ENCODE measurements at regions not wholly inside any gene's neighbourhood (a gene's known extent, or its start where the extent isn't known, plus 50 kb on each side); places are given as distances from the start of the nearest gene placed in this dataset.
A peak's percentile ranks its signal among the peaks of the same experiment; 100 is the strongest.

DNA sequence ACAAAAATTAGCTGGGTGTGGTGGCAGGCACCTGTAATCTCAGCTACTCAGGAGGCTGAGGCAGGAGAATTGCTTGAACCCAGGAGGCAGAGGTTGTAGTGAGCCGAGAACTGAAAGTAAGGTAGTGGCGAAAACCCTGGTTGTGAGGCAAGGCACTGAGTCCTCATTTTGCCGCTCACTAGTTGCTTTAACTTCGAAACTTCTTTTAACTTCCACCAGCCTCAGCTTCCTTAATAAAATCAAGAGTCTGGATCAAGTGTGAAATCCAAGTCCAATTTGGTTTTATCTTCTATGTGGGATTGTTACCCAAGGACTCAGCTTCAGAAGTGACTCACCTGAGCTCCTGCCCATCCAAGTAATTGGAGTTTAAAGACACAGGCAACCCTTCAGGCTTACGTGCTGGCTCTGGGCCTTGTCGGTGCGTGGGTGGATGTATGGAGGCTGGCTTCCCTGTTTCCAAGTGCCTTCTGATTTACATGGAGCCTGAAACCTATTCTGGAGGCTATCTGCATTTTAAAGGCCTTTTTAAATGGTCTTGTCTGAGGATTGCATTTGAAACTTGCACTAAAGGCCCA, 374.2 kb upstream of the ID2 start:
- no peak for DNase-seq

DNA sequence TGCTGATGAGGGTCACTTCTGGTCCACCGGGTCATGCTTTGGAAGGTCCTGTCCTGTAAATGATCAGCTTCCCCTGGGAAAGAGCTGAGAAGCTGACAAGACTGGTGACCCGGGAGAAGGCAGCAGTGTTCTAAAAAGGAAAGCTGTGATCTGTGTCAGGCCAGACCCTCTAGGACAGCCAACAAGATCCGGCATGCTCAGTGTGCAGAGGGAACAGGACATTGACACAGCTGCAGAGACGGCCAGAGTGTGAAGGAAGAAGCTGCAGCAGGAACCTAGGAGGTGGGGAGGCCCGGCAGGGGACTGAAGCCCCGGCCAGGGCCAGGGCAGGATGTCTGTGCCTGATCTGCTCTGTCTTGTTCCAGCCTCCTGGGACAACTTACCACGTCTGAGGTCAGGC, 372.7 kb upstream of the ID2 start:
- no peak for DNase-seq

GRCh38 chr2:8310557-8311455, 371.1 kb upstream of the ID2 start:
- DNase-seq, result peak; percentile 38 to 54

GRCh38 chr2:8312221-8312620, 369.6 kb upstream of the ID2 start:
- DNase-seq, result no peak

- DNase-seq, result peak in 1 of 2 donors; percentile 47
Observed at GRCh38 chr2:8312861-8313830, 368.7 kb upstream of the ID2 start.

- no peak for DNase-seq
Observed at GRCh38 chr2:8314063-8314462, 367.8 kb upstream of the ID2 start.

GRCh38 chr2:8315531-8316165, 366.2 kb upstream of the ID2 start:
- peak in 1 of 2 donors; percentile 56 for DNase-seq

DNA sequence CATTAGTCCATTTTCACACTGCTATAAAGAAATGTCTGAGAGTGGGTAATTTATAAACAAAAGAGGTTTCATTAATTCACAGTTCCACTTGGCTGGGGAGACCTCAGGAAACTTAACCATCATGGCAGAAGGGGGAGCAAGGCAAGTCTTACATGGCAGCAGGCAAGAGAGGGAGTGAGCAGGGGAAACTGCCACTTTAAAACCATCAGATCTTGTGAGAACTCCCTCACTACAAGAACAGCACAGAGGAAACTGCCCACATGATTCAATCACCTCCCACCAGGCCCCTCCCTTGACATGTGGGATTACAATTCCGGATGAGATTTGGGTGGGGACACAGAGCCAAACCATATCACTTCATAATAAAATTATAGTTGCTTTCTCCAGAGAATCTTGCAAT, 365.5 kb upstream of the ID2 start:
- peak in 1 of 2 donors; percentile 21 for DNase-seq

- DNase-seq, result no peak
Observed at GRCh38 chr2:8317418-8317817, 364.4 kb upstream of the ID2 start.

DNA sequence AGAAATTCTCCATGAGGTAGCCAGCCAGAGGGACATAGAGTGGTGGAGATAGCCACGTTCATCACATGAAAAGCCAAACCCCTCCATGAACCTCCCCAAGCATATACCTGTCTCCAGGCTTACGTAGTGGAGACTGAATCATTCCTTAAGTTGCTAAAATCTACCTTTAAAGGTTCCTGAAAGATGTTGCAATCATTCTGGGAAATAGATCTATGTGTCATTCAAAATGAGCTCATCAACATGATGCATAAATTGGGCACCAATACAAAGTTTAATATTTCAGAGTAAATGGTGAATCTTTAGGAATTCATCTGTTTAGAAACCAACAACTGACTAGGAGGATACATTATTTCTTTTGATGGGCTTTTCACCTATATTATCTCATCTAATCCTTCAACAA, 362.6 kb upstream of the ID2 start:
- DNase-seq, result no peak

GRCh38 chr2:8320311-8321066, 361.4 kb upstream of the ID2 start:
- DNase-seq, result no peak

DNA sequence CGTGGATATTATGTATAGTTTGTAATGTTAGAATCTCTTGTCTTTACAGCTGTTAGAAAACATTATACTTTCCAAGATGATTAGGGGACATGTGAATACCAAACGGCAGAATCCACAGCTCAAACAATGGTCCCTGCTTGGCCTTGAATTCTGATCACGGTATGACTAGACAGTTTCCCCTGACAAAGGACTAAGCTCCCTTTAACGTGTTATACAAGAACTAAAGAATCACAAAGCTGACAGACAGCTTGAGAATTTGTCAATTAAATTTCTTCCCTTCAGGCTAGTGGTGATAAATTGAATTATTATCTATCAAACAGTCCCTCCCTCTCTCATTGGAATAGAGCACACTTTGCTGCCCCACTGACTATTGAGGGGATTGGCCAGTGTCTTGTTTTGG, 359.2 kb upstream of the ID2 start:
- no peak for DNase-seq

GRCh38 chr2:8324164-8324856, 357.5 kb upstream of the ID2 start:
- no peak for DNase-seq

DNA sequence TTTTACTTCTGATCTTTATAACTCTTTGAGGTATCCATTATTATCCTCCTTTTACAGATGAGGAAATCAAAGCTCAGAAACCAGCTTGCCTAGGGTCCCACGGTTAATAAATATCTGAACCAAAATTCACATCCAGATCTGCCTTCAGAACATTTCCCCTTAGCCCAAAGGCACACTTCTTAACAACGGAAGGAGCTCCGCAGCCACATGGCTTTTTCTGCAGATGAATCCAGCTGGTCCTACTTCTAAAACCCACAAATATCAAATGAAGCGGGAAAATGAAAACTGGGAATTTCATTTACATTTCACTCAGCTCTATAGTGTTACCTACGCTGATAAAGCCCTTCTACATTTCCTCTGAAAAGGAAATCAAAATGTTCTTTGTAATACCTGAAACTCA, 357.0 kb upstream of the ID2 start:
- no peak for DNase-seq

DNA sequence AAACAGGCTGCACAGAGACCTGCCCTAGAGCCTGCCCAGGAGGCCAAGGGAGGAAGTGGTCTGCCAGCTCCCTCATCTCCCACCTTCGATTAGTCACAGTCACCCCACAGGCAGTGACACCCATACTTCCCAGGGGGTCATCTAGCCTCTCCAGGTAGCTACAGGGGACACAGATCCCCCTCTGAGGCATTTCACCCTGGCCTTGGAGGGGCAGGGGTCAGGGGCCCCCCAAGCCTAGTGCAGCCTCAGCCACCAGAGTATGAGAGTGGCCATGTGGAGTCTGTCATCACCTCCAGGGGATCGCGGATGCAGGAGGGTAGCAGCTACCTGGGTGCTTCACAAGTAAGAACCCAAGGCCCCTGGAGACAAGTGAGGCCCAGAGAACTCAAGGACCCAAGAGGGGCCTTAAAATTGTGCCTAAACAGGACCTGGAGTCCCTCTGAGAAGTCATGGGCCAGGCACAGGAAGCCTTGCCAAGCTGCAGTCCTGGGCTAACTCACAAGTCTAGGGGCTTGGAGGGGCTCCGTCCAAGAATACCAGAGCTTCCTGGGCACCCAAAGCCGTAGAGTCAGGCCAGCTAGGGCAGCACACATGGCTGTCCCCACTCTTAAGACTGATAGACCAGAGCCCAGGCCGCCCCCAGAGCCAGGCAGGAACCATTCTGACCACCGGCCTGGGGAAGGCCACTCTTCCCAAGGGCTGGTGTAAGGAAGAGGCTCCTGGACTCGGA, 354.3 kb upstream of the ID2 start:
- no peak for DNase-seq

- DNase-seq, result no peak
Observed at GRCh38 chr2:8328217-8328616, 353.6 kb upstream of the ID2 start.

DNA sequence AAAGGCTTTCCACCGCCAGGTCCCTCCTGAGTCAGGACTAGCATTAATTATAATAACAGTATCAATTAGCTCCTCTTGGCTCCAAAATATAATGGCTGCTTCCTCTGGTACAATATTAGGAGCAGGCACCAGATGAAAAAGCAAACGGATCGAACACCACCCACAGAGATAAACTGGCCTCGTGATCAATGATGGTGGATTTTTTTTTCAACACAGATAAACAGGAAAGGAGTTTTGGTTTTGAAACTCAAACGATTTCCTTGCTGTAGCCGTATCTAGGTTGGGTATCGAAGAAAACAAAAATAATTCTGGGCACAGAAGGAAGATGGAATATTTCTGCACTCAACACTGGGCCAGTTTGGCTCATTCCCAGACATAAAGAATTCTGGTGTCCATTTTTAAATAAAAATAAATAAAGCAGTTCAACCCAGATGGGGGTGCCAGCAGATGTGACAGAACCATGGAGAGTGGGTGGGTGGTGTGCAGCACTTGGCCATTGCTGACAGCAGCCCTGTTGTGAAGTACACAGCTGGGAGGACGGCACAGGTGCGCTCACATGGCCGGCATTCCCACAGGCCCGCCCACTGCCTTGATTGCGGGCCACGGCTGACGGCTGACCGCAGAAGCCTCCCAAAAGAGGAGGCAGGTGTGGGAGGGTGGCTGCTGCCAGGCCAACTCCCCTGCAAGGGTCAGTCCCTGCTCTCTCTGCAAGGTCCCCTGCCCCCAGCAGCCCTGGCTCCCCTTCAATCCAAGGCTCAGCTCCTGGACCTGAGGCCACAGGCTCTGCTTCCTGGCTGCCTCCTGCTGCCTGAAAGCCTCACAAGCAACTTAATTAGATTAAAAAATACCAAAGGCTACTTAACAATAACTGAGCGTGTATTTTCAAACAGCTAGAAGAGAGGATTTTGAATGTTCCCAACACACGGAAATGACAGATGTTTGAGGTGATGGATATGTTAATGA, 351.9 kb upstream of the ID2 start:
- no peak for DNase-seq

DNA sequence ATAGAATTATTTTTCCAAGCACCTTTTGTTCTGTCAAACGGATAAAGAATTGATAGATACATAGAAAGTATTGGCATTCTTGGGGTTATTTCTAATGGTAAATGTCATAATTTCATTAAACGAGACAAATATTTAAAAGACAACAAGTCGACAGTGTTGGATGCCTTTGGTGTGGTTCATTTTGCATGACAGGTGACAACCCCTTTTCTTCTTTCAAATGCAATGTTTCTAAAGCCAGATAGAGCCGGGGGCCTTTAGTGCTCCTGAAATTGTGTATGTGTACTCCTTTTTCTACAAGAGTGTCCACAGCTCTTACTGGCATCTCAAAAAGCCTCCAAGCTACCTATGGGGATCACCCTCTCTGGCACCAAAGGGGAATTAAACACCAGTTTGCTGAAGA, 350.8 kb upstream of the ID2 start:
- no peak for DNase-seq

GRCh38 chr2:8332646-8333045, 349.2 kb upstream of the ID2 start:
- no peak for DNase-seq
